GM19467 (cell line): ENCODE measurements at regions not wholly inside any gene's neighbourhood (a gene's known extent, or its start where the extent isn't known, plus 50 kb on each side); places are given as distances from the start of the nearest gene placed in this dataset.
A peak's percentile ranks its signal among the peaks of the same experiment; 100 is the strongest.
"Not testable (repeated sequence)": the region's sequence is repeated elsewhere in the genome, so short reads cannot be mapped to it uniquely, and the experiment has no call there.

Experiments used
- ATAC-seq: cut with Tn5 transposase; IDR thresholded peaks from one replicate; pipeline ENCODE4 v1.9.1; 2021; ENCODE audit warnings: mild to moderate bottlenecking, moderate library complexity; ENCODE audit not compliant: unreplicated experiment

DNA sequence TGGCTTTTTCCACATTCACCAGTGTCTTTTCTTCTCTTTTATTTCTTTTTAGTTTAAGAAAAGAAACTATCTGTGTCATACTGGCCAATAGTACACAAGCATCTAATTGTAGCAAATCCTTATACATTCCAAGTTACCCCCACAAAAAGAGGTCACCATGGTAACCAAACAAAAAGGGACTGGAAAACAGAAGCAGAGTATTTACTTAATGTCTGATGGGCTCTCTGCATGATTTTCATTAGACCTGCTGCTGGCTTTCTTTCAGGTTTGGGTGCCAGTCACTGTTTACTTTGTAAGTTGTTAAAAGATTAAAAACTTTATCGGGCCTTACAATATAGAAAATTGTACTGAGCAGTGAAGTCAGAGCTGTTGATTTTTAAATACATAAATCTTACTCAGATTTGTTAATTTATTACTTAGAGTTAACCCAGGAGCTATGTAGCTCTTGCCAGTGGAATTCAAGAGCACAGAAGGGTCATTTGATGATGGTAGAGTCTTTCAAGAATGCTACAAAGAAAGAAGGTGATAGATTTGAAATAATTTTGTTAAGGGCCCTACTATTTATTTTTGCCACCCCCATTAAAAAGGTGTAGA is 123.9 kb downstream of the BRMS1L start:
- no peak for ATAC-seq

DNA sequence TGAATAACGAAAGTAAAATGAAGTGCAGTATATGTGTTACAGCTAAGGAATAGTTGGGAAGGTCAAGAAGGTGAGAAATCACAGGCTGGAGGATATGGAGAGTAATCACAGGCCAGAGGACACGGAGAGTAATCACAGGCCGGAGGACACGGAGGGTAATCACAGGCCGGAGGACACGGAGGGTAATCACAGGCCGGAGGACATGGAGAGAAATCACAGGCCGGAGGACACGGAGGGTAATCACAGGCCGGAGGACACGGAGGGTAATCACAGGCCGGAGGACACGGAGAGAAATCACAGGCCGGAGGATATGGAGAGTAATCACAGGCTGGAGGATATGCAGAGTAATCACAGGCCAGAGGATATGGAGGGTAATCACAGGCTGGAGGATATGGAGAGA is 121.8 kb downstream of the BRMS1L start:
- not testable (repeated sequence) for ATAC-seq

DNA sequence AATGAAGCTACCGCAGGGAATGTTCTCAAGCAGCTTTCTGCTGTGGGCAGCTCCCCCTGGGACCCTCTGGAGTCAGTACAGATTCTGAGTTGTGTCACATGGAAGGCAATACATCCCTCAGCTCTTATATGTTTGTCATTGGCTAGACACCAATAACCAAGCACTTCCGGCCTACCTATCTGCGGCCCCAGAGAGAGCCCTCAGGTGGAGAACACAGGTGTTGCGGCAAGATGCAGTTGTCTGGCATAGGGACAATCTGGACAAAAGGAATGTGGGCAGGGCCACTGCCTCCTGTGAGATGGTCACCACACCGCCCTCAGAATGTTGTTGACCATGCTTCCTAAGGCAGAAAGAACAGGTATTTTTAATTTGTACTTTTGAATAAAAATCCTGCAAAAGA is 118.7 kb downstream of the BRMS1L start:
- ATAC-seq, result no peak

DNA sequence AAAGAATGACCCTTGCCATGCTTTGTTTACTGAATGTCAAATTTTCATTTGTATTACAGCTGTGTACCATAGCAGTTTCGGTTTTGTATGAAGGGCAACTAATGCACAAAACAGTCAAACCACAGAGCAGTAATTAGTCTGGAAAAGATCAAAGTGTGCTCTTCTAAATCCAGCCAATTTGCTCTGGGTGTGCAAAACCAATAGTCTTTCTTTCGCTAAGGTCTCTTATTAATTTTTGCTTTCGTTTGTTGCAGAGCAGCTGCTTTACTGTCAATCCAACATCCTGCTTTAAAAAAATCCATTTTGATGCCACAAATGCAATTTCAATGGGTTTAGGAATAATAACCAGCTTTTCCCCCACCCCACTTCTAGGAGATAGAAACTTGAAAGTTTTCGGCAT is 114.2 kb downstream of the BRMS1L start:
- peak; percentile 66 for ATAC-seq

DNA sequence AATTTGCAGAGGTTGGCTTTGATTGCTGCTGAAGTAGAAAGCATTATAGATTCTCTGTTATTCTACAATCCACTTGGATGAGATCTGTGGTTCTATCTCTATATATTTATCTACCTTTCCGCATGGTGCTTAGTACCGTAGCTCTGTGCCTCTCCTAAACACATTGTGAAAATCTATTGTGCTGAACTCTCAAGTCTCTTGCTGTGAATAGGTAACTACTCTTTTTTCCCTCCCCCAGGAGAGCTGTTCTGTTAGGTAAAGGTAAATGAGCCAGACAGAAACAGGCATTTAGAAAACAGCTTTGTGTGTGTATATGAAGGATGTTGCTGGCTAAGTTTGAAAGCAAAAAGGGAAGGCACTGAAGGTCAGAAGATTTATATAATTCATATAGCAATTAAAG is 112.6 kb downstream of the BRMS1L start:
- ATAC-seq, result no peak

DNA sequence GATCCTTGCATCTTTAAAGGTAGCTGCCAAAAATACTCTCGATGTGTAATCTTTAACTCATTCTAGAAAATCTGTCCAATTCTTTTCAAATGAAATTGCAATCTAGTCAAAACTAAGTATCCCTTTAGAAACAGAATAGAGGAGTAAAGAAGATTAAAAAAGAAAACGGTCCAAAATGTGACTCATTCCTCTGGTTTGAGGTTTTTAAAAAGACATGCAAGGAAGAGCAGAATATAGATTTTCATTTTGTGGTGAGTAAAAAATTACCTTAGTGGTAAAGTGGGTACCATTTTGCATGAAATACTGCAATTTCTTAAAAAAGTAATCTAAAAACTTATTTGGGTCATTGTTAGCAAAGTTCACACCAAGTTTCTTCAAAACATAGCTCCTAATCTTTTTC is 108.4 kb downstream of the BRMS1L start:
- ATAC-seq, result peak; percentile 51

DNA sequence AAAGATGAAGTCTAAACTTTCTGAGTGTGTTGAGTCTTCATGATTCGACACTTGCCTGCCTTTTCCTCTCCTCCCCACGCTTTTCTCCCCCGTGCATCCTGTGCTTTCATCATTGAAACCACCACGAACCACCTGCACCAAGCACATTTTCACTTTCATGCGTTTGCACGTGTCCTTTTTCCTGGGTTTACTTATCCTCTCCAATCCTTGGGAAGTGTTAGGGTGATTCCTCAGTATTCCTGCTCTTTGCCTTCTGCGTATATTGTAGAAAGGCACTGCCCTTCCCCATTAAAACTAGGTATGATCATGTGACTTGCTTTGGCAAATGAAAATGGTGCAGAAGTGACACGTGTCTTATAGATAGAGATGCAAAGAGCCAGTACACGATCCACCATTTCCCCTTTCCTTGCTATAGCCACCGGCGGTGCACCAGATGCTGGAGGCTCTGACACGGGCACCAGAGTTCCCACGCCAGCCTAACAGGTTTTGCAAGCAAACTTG is 106.6 kb downstream of the BRMS1L start:
- peak; percentile 53 for ATAC-seq

DNA sequence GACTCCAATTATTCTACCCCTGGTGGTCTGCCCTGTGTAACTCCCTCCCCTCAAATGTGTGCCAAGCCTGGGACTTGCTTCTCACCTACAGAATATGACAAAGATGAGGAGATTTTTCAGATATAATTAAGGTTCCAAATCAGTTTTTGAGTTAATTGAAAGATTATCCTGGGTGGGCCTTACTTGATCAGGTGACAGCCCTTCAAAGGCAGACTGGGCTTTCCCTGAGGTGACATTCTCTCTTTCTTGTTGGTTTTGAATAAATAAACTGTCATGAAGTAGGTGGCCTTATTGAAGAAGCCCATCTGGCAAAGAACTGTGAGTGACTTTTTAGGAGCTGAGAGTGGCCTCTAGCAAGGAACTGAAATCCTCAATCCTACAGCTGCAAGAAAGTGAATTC is 106.0 kb downstream of the BRMS1L start:
- no peak for ATAC-seq

DNA sequence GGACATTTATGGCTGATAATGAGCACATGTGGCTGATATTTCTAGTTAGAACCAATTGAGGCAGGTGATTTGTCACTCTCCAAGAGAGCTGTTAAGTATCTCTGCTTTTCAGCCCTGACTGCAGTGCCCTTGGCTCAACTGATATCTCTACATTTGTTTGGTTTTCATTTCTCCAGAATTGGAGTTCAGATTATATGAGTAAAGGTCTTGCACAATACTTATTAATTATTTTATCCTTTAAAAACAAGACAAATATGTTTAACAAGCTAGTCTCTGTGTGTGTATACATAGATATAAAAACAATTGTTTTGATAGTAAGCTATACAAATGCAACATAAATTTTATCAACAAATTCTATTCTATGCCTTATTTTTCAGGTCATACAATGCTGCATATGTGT is 105.2 kb downstream of the BRMS1L start:
- no peak for ATAC-seq

DNA sequence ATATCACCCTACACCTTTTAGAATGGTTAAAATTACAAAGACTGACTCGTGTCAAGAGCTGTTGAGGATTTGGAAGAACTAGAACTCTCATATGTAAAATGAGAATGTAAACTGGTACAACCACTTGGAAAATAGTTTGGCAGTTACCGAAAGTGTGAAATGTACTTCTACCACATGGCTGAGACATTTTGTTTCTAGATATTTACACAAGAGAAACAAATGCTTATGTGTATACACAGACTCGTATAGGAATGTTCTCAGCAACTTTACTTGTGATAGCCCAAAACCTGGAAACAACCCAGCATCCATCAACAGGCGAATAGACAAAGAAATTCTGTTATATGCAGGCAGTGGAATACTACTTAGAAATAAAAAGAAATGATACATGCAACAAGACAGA is 103.0 kb downstream of the BRMS1L start:
- ATAC-seq, result no peak

DNA sequence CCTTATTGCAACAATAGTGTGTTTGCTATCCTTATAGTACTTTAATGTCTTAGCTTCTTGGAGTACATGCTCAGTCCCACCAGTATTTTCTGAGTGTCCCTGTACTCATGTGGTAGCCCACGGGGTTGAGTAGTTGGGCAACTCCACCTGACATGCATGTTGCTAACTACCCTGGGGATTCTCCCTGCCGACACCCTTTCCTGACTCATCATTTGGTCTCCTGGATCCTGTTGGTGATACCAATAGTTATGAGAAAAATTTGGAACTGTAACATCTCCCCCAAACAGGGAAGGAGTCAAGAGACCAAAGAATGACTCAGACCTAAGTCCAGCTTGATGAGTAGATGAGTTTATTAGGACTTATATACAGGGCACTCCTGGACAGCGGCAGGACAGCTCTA is 101.6 kb downstream of the BRMS1L start:
- ATAC-seq, result no peak

DNA sequence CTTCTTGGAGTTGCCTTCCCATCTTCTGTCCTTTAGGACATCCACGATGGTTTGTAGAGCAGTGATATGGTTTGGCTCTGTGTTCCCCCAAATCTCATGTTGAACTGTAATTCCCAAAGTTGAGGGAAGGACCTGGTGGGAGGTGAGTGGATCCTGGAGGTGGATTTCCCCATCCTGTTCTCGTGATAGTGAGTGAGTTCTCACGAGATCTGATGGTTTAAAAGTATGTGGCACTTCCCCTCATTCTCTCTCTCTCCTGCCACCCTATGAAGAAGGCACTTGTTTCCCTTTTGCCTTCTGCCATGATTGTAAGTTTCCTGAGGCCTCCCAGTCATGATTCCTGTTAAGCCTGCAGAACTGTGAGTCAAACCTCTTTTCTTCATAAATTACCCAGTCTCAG is 99.2 kb downstream of the BRMS1L start:
- no peak for ATAC-seq

DNA sequence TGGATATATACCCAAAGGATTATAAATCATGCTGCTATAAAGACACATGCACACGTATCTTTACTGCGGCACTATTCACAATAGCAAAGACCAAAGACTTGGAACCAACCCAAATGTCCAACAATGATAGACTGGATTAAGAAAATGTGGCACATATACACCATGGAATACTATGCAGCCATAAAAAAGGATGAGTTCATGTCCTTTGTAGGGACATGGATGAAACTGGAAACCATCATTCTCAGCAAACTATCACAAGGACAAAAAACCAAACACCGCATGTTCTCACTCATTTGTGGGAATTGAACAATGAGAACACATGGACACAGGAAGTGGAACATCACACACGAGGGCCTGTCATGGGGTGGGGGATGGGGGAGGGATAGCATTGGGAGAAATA is 96.5 kb downstream of the BRMS1L start:
- ATAC-seq, result not testable (repeated sequence)

DNA sequence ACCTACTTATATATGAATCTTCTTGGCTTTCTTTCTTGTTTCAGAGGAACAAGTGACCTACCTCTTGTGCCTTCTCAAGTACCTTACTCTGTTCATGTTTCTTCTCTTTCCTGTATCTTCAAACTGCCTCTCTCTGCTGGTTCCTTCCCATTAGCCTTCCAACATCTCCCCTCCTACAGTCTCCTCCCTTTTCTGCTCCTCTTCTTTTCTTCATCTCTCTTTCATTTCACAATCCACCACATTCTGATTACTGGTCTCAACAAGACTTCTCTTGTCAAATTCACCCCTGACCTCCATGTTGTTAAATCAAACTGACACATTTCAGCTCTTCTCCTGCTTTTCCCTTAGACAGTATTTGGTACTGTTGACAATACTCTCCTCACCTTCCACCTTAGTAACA is 95.6 kb downstream of the BRMS1L start:
- no peak for ATAC-seq
